Smooth muscle cell (in vitro differentiated cells): ENCODE measurements at regions not wholly inside any gene's neighbourhood (a gene's known extent, or its start where the extent isn't known, plus 50 kb on each side); places are given as distances from the start of the nearest gene placed in this dataset.

Experiments
- DNase-seq: peaks from one replicate; lab custom pipeline; 2025; ENCODE audit not compliant: unreplicated experiment; lab: John Stamatoyannopoulos, UW
- H2AFZ ChIP-seq: fragments of 200-600 bp; sonication (generic); 2 replicates; pipeline ENCODE4 v1.6.0; 2016; ENCODE audit warnings: antibody characterized with exemption, low read depth, mild to moderate bottlenecking
- H3F3A ChIP-seq: fragments of 200-600 bp; sonication (generic); 2 replicates; pipeline ENCODE4 v1.6.0; 2017; ENCODE audit warnings: antibody characterized with exemption, low read depth
- H3K27ac ChIP-seq: fragments of 200-600 bp; sonication (generic); 2 replicates; pipeline ENCODE4 v1.5.1; 2016; ENCODE audit warnings: low read depth, mild to moderate bottlenecking
- H3K27me3 ChIP-seq: fragments of 200-600 bp; sonication (generic); 2 replicates; pipeline ENCODE4 v1.6.1; 2016; ENCODE audit warnings: low read depth, mild to moderate bottlenecking
- H3K36me3 ChIP-seq: fragments of 200-600 bp; sonication (generic); 2 replicates; pipeline ENCODE4 v1.5.1; 2016; ENCODE audit warnings: low read depth
- H3K4me1 ChIP-seq: fragments of 200-600 bp; sonication (generic); 2 replicates; pipeline ENCODE4 v1.5.1; 2016; ENCODE audit warnings: low read depth
- H3K4me2 ChIP-seq: fragments of 200-600 bp; sonication (generic); 2 replicates; pipeline ENCODE4 v1.6.0; 2016; ENCODE audit warnings: mild to moderate bottlenecking
- H3K4me3 ChIP-seq: fragments of 200-600 bp; sonication (generic); 2 replicates; pipeline ENCODE4 v1.5.1; 2016; ENCODE audit warnings: mild to moderate bottlenecking
- H3K79me2 ChIP-seq: fragments of 200-600 bp; sonication (generic); 2 replicates; pipeline ENCODE4 v1.6.0; 2016; ENCODE audit warnings: low read depth, mild to moderate bottlenecking
- H3K9ac ChIP-seq: fragments of 200-600 bp; sonication (generic); 2 replicates; pipeline ENCODE4 v1.6.0; 2016; ENCODE audit warnings: low read depth
- H3K9me3 ChIP-seq: fragments of 200-600 bp; sonication (generic); replicated peaks from 2 replicates; pipeline ENCODE4 v1.5.1; 2016; ENCODE audit warnings: low read depth
- H4K20me1 ChIP-seq: fragments of 200-600 bp; sonication (generic); 2 replicates; pipeline ENCODE4 v1.6.0; 2016; ENCODE audit warnings: low read depth
- CTCF ChIP-seq: fragments of 200-600 bp; sonication (generic); IDR thresholded peaks from 2 replicates; pipeline ENCODE4 v1.5.1; 2017; ENCODE audit warnings: borderline replicate concordance, mild to moderate bottlenecking, antibody characterized with exemption; ENCODE audit not compliant: insufficient read depth, poor library complexity, severe bottlenecking
- whole genome bisulfite sequencing: methylation state at CpG from one replicate; pipeline ENCODE4 v1.1.7; 2016; ENCODE audit warnings: low lambda C conversion rate; 5-methylcytosine and 5-hydroxymethylcytosine counted together

GRCh38 chr7:46547044-46547443, 626.0 kb upstream of the IGFBP3 start:
- H3K79me2 ChIP-seq: no peaks in the 10 kb centered on the region
- H3K9ac ChIP-seq: no peak overlapping the region
- no peak for TF ChIP-seq CTCF
- H3K9me3 ChIP-seq: no peaks in the 10 kb centered on the region
- H2AFZ ChIP-seq: no peak overlapping the region
- H3K4me1 ChIP-seq: peaks cover 6% of the 10 kb centered on the region
- H3K36me3 ChIP-seq: no peaks in the 10 kb centered on the region
- H3K27ac ChIP-seq: no peak overlapping the region
- H3F3A ChIP-seq: no peaks in the 10 kb centered on the region
- H4K20me1 ChIP-seq: no peaks in the 10 kb centered on the region
- no peaks in the 10 kb centered on the region for H3K27me3 ChIP-seq
- no peak overlapping the region for H3K4me2 ChIP-seq
- H3K4me3 ChIP-seq: no peak overlapping the region
- no peak for DNase-seq

GRCh38 chr7:46545790-46546189, 624.7 kb upstream of the IGFBP3 start:
- peak overlapping the region; percentile 91 for H3K9ac ChIP-seq
- H3K9me3 ChIP-seq: no peaks in the 10 kb centered on the region
- no peak overlapping the region for H2AFZ ChIP-seq
- no peaks in the 10 kb centered on the region for H3K79me2 ChIP-seq
- peaks cover 6% of the 10 kb centered on the region for H3K4me1 ChIP-seq
- no peak for DNase-seq
- no peak overlapping the region for H3K4me3 ChIP-seq
- no peak for TF ChIP-seq CTCF
- no peaks in the 10 kb centered on the region for H3K36me3 ChIP-seq
- H3F3A ChIP-seq: no peaks in the 10 kb centered on the region
- H3K4me2 ChIP-seq: no peak overlapping the region
- peak overlapping the region; percentile 96 for H3K27ac ChIP-seq
- H4K20me1 ChIP-seq: no peaks in the 10 kb centered on the region
- 74% methylated on average over 1 of the region's 1 CpG for WGBS
- no peaks in the 10 kb centered on the region for H3K27me3 ChIP-seq

GRCh38 chr7:46544396-46545008, 623.4 kb upstream of the IGFBP3 start:
- Histone ChIP-seq H3K36me3 (no peaks in the 10 kb centered on the region), H3K4me1 (peaks cover 6% of the 10 kb centered on the region), H3K4me3 (no peak overlapping the region), H3K27me3 (no peaks in the 10 kb centered on the region), H3K9ac (peak overlapping the region; percentile 91), H3F3A (no peaks in the 10 kb centered on the region), H2AFZ (peak overlapping the region; percentile 17), H3K79me2 (no peaks in the 10 kb centered on the region), H3K4me2 (peak overlapping the region; percentile 28), H3K9me3 (no peaks in the 10 kb centered on the region), H4K20me1 (no peaks in the 10 kb centered on the region), H3K27ac (peak overlapping the region; percentile 96)
- 5% methylated on average over 2 of the region's 2 CpGs for whole genome bisulfite sequencing
- no peak for TF ChIP-seq CTCF
- no peak for DNase-seq

DNA sequence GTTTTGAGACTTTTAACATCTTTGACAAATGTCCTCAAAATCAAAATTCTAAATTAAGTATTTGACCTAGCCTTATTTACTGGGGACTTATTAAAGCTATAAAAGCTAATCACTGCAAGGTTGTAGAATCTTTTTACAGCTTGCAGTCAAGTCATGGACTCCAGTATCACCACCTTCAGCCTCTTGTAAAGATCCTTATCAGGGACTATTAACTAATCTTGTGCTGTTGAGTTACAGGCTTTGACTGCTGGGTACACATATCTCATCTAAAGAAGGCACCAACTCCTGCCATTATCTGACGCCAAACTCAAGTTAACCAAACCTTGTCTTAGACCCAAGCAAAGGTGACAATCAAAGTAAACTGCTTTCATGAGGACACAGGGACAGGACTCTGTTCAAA, 621.0 kb upstream of the IGFBP3 start:
- DNase-seq: no peak
- Histone ChIP-seq H3K9ac (no peak overlapping the region), H3K79me2 (no peaks in the 10 kb centered on the region), H3K4me3 (no peak overlapping the region), H3K9me3 (no peaks in the 10 kb centered on the region), H3K27ac (no peak overlapping the region), H4K20me1 (no peaks in the 10 kb centered on the region), H3K27me3 (no peaks in the 10 kb centered on the region), H3K36me3 (no peaks in the 10 kb centered on the region), H3K4me2 (no peak overlapping the region), H2AFZ (no peak overlapping the region), H3F3A (no peaks in the 10 kb centered on the region), H3K4me1 (peaks cover 6% of the 10 kb centered on the region)
- no peak for TF ChIP-seq CTCF
- 70% methylated on average over 1 of the region's 1 CpG for WGBS
